HG02678 (cell line): ENCODE measurements at regions not wholly inside any gene's neighbourhood (a gene's known extent, or its start where the extent isn't known, plus 50 kb on each side); places are given as distances from the start of the nearest gene placed in this dataset.
A peak's percentile ranks its signal among the peaks of the same experiment; 100 is the strongest.
"Not testable (repeated sequence)": the region's sequence is repeated elsewhere in the genome, so short reads cannot be mapped to it uniquely, and the experiment has no call there.

Source experiments
- ATAC-seq: cut with Tn5 transposase; IDR thresholded peaks from one replicate; pipeline ENCODE4 v1.9.1; 2021; ENCODE audit warnings: mild to moderate bottlenecking, moderate library complexity; ENCODE audit not compliant: unreplicated experiment

DNA sequence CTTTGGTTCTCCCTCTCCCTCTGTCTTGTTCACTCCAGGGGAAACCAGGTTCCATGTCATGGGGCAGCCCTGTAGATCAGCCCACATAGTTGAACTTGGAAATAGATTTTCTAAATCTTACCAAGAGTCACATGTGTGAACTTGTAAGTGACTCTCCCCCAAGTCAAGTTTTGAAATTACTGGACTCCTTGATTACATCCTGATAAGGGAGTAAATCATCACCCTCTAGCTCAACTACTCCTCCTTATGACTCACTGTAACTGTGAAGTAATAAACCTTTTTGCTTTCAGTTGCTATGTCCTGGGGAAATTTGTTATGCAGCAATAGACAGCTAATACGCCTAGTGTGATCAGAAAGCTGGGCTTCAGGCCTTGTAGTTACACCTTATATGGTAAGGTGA lies 703.3 kb downstream of the TTLL7 start:
- ATAC-seq, result peak; percentile 62

GRCh38 chr1:83287391-83287790 lies 711.5 kb downstream of the TTLL7 start:
- not testable (repeated sequence) for ATAC-seq

DNA sequence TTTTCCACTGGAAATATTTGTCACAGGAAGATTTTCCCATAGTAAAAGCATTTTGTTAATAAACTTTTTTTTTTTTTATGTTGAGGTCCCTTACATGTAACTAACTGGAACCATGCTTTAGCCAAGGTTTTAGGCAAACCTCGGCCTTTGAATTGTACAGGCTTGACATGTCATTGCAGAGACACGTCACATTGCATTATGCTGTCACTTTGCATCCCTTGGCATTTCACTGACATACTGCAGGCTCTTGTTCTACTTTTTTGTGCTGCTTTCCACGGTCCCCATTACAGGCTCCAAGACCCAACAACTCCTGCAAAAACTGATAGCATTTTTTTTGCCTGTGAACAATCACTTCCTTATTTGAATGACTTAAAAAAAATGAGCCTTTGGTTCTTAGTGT lies 724.3 kb downstream of the TTLL7 start:
- not testable (repeated sequence) for ATAC-seq

DNA sequence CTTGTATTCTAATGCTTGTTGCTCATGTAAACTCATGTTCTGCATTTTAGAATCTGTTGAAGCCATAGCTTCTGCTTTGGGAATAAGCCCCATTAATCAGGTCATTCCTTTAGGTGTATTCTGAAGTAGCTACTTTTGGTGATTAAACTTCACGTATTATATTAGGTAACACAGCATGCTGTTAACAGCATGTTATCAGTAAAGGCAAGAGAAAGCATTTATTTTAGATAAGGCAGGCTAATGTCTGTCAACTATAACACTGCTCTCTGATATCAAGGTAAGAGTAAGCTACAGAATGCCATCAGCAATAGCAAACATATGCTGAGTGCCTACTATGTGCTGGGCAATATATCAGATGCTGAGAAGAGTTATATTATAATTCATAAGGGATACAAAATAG lies 726.4 kb downstream of the TTLL7 start:
- ATAC-seq, result not testable (repeated sequence)

DNA sequence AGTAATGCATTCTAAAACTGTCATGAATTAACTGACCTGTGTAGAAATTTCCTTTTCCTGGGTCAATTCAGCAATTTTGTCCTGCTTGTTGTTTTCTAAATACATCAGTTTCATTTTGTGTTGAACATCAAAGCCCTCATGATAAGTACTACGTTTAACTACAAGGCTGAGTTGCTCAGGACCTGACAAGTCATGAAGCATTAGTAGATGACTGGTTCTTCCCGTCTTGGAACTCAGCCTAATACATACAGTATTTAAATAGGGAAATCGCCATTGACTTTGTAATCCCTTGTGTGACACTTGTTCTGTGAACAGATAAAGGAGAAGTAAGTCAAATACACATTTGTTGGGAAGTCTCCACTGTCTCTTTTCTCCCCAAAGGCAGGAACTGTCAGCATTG lies 727.1 kb downstream of the TTLL7 start:
- ATAC-seq, result not testable (repeated sequence)

GRCh38 chr1:83270801-83271200 lies 728.1 kb downstream of the TTLL7 start:
- ATAC-seq, result not testable (repeated sequence)

DNA sequence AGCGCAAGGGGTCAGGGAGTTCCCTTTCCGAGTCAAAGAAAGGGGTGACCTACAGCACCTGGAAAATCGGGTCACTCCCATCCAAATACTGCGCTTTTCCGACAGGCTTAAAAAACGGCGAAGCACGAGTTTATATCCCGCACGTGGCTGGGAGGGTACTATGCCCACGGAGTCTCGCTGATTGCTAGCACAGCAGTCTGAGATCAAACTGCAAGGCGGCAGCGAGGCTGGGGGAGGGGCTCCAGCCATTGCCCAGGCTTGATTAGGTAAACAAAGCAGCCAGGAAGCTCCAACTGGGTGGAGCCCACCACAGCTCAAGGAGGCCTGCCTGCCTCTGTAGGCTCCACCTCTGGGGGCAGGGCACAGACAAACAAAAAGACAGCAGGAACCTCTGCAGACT lies 735.1 kb downstream of the TTLL7 start:
- ATAC-seq, result not testable (repeated sequence)

DNA sequence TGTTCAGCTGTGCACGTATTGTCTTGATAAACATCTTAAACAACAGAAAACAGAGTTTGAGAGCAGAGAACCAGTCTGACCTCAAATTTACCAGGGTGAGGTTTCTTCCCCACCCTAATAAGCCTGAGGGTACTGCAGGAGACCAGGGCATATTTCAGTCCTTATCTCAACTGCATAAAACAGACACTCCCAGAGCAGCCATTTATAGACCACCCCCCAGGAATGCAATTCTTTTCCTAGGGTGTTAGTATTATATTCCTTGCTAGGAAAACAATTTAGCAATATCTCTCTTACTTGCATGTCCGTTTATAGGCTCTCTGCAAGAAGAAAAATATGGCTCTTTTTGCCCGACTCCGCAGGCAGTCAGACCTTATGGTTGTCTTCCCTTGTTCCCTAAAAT lies 747.2 kb downstream of the TTLL7 start:
- not testable (repeated sequence) for ATAC-seq

GRCh38 chr1:83246780-83247179 lies 752.2 kb downstream of the TTLL7 start:
- ATAC-seq, result not testable (repeated sequence)

GRCh38 chr1:83244832-83245231 lies 754.1 kb downstream of the TTLL7 start:
- ATAC-seq, result not testable (repeated sequence)

DNA sequence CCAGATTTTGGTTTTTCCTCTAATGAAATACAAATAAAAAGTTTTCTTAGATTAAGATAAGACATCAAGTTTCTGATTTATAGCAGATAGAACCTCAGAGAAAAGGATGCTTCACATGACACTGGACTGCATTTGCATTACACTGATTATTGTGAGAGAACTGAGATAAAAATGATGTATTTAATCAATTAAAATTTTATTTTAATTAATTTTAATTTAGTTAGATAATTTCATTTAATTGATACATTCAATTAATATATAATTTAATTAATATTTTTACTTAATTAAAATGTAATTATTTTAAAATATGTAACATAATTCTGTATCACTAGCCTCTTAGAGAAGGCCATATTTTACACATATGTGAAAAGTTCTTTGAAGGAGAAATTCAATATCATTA lies 759.4 kb downstream of the TTLL7 start:
- not testable (repeated sequence) for ATAC-seq

GRCh38 chr1:83238654-83239053 lies 760.3 kb downstream of the TTLL7 start:
- not testable (repeated sequence) for ATAC-seq

DNA sequence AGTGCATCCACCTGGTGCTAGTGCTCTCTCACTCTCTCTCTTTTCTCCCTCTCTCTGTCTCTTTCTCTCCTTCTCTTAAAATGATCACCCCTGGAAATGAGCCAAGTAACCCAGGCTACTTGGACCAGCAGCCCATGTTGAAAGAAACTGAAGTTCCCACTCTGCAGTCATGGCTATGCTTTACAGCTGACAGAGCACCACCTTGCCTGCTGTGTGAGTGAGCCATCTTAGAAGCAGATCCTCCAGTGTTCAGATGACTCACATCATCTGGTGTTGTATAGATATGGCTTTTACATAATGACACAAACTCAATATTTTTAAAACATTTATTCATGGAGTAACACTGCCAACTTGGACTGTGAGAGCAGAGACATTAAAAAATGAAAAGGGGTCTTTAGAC lies 779.1 kb downstream of the TTLL7 start:
- ATAC-seq, result not testable (repeated sequence)

- not testable (repeated sequence) for ATAC-seq
Observed at GRCh38 chr1:83218036-83218716, 780.8 kb downstream of the TTLL7 start.

DNA sequence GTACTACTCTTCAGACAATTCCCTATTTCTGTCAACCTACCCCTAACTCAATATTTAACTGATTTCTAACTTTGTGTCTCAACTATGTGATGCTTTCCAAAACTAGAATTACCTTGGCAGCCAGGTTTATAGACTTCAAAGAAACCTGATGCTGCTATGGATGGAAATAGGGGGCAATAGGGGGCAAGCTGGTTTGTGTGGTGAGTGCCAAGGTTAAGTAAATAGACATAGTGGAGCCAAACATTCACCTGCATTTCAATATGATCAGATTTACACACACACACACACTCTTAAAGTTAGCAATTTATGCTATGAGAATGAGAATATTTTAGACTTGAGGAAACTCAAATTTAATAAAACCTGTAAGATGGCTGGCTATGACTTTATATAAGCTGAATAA lies 784.6 kb downstream of the TTLL7 start:
- ATAC-seq, result not testable (repeated sequence)

DNA sequence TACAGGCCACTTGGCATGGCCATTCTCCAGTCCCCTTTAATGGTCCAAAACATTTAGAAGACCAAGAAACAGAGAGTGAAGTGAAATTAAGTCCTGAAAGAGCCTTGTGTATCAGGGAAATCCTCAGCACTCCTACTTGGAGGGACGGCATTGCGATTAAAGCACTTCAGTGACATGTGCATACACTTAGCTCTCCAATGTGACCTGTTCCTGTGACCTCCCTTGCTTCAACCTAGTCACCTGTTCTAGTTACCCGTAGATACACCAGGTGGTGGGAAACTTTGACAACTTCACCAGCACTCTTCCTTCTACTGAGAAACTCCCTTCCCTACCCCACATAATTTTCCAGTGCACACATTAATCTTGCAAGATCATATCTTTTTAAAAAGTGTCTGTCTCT lies 785.3 kb downstream of the TTLL7 start:
- ATAC-seq, result not testable (repeated sequence)

GRCh38 chr1:83212033-83212432 lies 786.9 kb downstream of the TTLL7 start:
- ATAC-seq, result not testable (repeated sequence)

DNA sequence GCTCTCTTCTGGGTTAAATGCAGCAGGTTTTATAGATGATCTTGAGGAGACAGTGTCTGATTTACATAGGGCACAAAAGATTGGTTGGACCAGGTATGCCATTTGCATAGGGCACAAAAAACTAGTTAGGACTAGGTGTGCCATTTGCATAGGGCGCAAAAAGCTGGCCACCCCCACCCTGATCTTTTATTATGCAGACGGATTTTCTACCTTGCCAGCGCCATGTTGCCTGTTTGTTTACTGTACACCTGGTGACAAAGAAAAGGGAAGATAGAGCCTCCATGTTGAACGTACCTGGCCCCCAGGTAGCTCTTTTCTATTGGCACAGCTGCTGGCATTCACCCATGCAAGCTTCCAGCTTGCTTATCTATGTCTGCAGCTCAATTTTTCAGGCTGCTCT lies 790.4 kb downstream of the TTLL7 start:
- not testable (repeated sequence) for ATAC-seq

GRCh38 chr1:83194610-83195009 lies 804.3 kb downstream of the TTLL7 start:
- not testable (repeated sequence) for ATAC-seq

GRCh38 chr1:83182033-83182728 lies 816.8 kb downstream of the TTLL7 start:
- not testable (repeated sequence) for ATAC-seq

GRCh38 chr1:83180621-83181020 lies 818.3 kb downstream of the TTLL7 start:
- not testable (repeated sequence) for ATAC-seq

DNA sequence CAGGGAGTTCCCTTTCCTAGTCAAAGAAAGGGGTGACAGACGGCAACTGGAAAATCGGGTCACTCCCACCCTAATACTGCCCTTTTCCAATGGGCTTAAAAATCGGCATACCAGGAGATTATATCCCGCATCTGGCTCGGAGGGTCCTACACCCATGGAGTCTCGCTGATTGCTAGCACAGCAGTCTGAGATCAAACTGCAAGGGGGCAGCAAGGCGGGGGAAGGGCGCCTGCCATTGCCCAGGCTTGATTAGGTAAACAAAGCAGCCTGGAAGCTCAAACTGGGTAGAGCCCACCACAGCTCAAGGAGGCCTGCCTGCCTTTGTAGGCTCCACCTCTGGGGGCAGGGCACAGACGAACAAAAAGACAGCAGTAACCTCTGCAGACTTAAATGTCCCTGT lies 831.3 kb downstream of the TTLL7 start:
- not testable (repeated sequence) for ATAC-seq
